COLO668 (cell line): ENCODE measurements at regions not wholly inside any gene's neighbourhood (a gene's known extent, or its start where the extent isn't known, plus 50 kb on each side); places are given as distances from the start of the nearest gene placed in this dataset.

Source experiments
- DNase-seq: peaks from one replicate; lab custom pipeline; 2025; ENCODE audit not compliant: unreplicated experiment; lab: John Stamatoyannopoulos, UW

GRCh38 chr11:113529606-113530005 lies 54.4 kb upstream of the DRD2 start:
- DNase-seq, result no peak

GRCh38 chr11:113528982-113529381 lies 53.8 kb upstream of the DRD2 start:
- no peak for DNase-seq

GRCh38 chr11:113526521-113526920 lies 51.3 kb upstream of the DRD2 start:
- DNase-seq, result no peak
